ENCODE measurements at regions not wholly inside any gene's neighbourhood (a gene's known extent, or its start where the extent isn't known, plus 50 kb on each side); places are given as distances from the start of the nearest gene placed in this dataset.

DNA sequence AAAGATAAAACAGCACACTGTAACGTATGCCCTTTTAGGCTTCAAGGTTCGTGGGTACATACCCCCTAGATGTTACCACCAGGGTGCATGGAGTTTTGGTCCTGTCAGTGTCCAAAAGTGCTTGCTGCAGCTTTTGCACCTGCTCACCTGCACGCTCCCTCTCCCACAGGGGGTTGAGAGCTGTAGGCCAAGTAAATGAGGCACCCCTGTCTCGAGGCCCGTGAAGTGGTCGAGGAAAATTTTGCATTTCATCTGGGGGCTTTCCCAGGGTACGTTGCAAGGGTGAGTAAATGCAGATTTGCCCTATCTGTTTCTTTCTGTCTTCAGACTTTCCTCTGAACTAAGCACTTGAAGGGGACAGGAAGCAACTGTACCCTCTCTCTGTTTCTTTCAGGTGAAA lies 136.0 kb downstream of the THBS2 start:
- TF ChIP-seq YY1 (IDR thresholded peaks at IDR 0.05; ENCODE audit: insufficient read depth, insufficient read length): no peak
- TF ChIP-seq SUZ12 (IDR thresholded peaks at IDR 0.05; ENCODE audit: extremely low read depth, insufficient read depth, insufficient read length): no peak
- no peak for TF ChIP-seq ZNF274 (IDR thresholded peaks at IDR 0.05; ENCODE audit: low read depth, low read length)
